ENCODE measurements at regions not wholly inside any gene's neighbourhood (a gene's known extent, or its start where the extent isn't known, plus 50 kb on each side); places are given as distances from the start of the nearest gene placed in this dataset.

GRCh38 chr21:28749536-28749935, 243.1 kb downstream of the LTN1 start:
- DNase-seq = peak; percentile 26 to 84

- DNase-seq = no peak
Observed at GRCh38 chr21:28747464-28747863, 245.2 kb downstream of the LTN1 start.

GRCh38 chr21:28746166-28746565, 246.5 kb downstream of the LTN1 start:
- peak in 1 of 2 experiments; percentile 8 for DNase-seq

- peak; percentile 80 to 86 for DNase-seq
Observed at GRCh38 chr21:28745131-28746016, 247.3 kb downstream of the LTN1 start.

- DNase-seq = no peak
Observed at GRCh38 chr21:28743723-28744122, 249.0 kb downstream of the LTN1 start.

GRCh38 chr21:28742527-28742926, 250.2 kb downstream of the LTN1 start:
- DNase-seq = peak in 1 of 2 experiments; percentile 41

- DNase-seq = no peak
Observed at GRCh38 chr21:28740125-28740524, 252.6 kb downstream of the LTN1 start.

- DNase-seq = no peak
Observed at GRCh38 chr21:28738882-28739281, 253.8 kb downstream of the LTN1 start.

GRCh38 chr21:28738420-28738704, 254.3 kb downstream of the LTN1 start:
- no peak for DNase-seq

GRCh38 chr21:28737674-28738419, 254.8 kb downstream of the LTN1 start:
- no peak for DNase-seq

- DNase-seq = no peak
Observed at GRCh38 chr21:28734522-28735175, 258.0 kb downstream of the LTN1 start.

GRCh38 chr21:28731700-28732321, 260.9 kb downstream of the LTN1 start:
- no peak for DNase-seq

- DNase-seq = peak in 1 of 2 experiments; percentile 39
Observed at GRCh38 chr21:28729887-28730286, 262.8 kb downstream of the LTN1 start.

GRCh38 chr21:28727809-28728208, 264.9 kb downstream of the LTN1 start:
- DNase-seq = no peak

GRCh38 chr21:28725396-28725795, 267.3 kb downstream of the LTN1 start:
- no peak for DNase-seq

- no peak for DNase-seq
Observed at GRCh38 chr21:28723646-28724045, 269.0 kb downstream of the LTN1 start.

GRCh38 chr21:28719723-28720122, 273.0 kb downstream of the LTN1 start:
- no peak for DNase-seq

GRCh38 chr21:28714777-28715464, 277.8 kb downstream of the LTN1 start:
- DNase-seq = no peak

GRCh38 chr21:28712411-28712810, 280.3 kb downstream of the LTN1 start:
- DNase-seq = no peak

- no peak for DNase-seq
Observed at GRCh38 chr21:28705616-28706015, 287.1 kb downstream of the LTN1 start.

- peak in 1 of 2 experiments; percentile 39 for DNase-seq
Observed at GRCh38 chr21:28704746-28705145, 287.9 kb downstream of the LTN1 start.

- DNase-seq = peak in 1 of 2 experiments; percentile 41
Observed at GRCh38 chr21:28703861-28704260, 288.8 kb downstream of the LTN1 start.

Measured in NCI-H524 (cell line).